Heart left ventricle (tissue), 16 donors: ENCODE measurements at regions not wholly inside any gene's neighbourhood (a gene's known extent, or its start where the extent isn't known, plus 50 kb on each side); places are given as distances from the start of the nearest gene placed in this dataset.

Source experiments
- ATAC-seq, 4 donors: fragments of 200-7000 bp; cut with Tn5 transposase; one replicate each; pipeline ENCODE4 v1.9.1; 2020 to 2022; ENCODE audit warnings: moderate library complexity in 4 of 4, mild to moderate bottlenecking in 3 of 4, moderate number of reproducible peaks in 1 of 4
- DNase-seq, 5 donors: peaks; one replicate each; pipeline ENCODE4 v3.0.0-alpha.2; 2020
- H3K27ac ChIP-seq, 12 donors: fragments of 200-600 bp; sonication (generic) in 4 of 12; one replicate each; pipeline versions ENCODE4 v1.5.0 to v1.8.0; 2016 to 2022; ENCODE audit warnings: mild to moderate bottlenecking in 2 of 12
- H3K27me3 ChIP-seq, 9 donors: fragments of 200-600 bp; sonication (generic) in 2 of 9; one replicate each; pipeline versions ENCODE4 v1.5.1 to v1.8.0; 2016 to 2022; ENCODE audit warnings: mild to moderate bottlenecking in 3 of 9
- H3K36me3 ChIP-seq, 9 donors: fragments of 200-600 bp; sonication (generic) in 2 of 9; one replicate each; pipeline versions ENCODE4 v1.5.0 to v1.8.0; 2018 to 2022; ENCODE audit warnings: mild to moderate bottlenecking in 2 of 9
- H3K4me1 ChIP-seq, 12 donors: fragments of 200-600 bp; sonication (generic) in 4 of 12; one replicate each; pipeline versions ENCODE4 v1.5.0 to v1.8.0; 2016 to 2022; ENCODE audit warnings: mild to moderate bottlenecking in 3 of 12
- H3K4me3 ChIP-seq, 12 donors: fragments of 200-600 bp; sonication (generic) in 4 of 12; one replicate each; pipeline versions ENCODE4 v1.5.0 to v1.8.0; 2017 to 2022; ENCODE audit warnings: mild to moderate bottlenecking in 9 of 12, moderate library complexity in 4 of 12
- H3K9me3 ChIP-seq, 12 donors: fragments of 200-600 bp; sonication (generic) in 4 of 12; one replicate each; pipeline versions ENCODE4 v1.5.0 to v1.8.0; 2016 to 2022; ENCODE audit warnings: mild to moderate bottlenecking in 1 of 12
- CTCF ChIP-seq, 12 donors: fragments of 200-600 bp; sonication (generic) in 4 of 12; IDR thresholded peaks; one replicate each; pipeline versions ENCODE4 v1.5.0 to v1.8.0; 2018 to 2022; ENCODE audit warnings: antibody characterized with exemption in 12 of 12, mild to moderate bottlenecking in 5 of 12
- POLR2A ChIP-seq, 2 donors: fragments of 450-650 bp; IDR thresholded peaks; one replicate each; pipeline ENCODE4 v1.6.1; 2017; ENCODE audit warnings: antibody characterized with exemption in 2 of 2, mild to moderate bottlenecking in 2 of 2, moderate library complexity in 2 of 2
- WGBS, 4 donors: extraction: QIAGEN DNeasy Blood & Tissue Kit in 2 of 4; methylation state at CpG; one replicate each; pipeline versions ENCODE4 v1.1.5 to v1.1.7; 2013 to 2018; 5-methylcytosine and 5-hydroxymethylcytosine counted together
- intact Hi-C, 10 donors: fragments of 100-400 bp; cut with DNase I; formaldehyde crosslinking; loops; one replicate each; pipeline versions ENCODE4 v1.11.1 to v1.14.2; 2022
- donor health status: ischemic (EF 13 %, LVEDD 7.1; RV severe dilation, severe dysfunction).
- donor health status: healthy with polysubstance abuse.
- donor health status: DM: no; HTN: yes; CAD: no.
- donor health status: DM: no; HTN: no; CAD: no.
- donor health status: ischemic (EF 25% LVEDD 6.9; RV normal size, moderate dysfunction).
- donor health status: ischemic (EF 25% LVEDD 5.7; RV mildly dilated, moderate dysfunction).
- donor health status: healthy.
- donor health status: DM: yes; HTN: yes; CAD: no.
- donor health status: ischemic (EF 35%, LVEDD 5.7; RV mildly dilated, moderate dysfunction).
- donor health status: nonischemic (EF 11% LVEDD 7.7; RV severe dilation, severe dysfunction).
- donor health status: DM: yes; HTN: yes; CAD: no.
- donor health status: PGD.
- donor health status: ischemic (EF 29% LVEDD 5.4; RV normal size, mild dysfunction).
- donor health status: nonischemic (EF 23%, LVEDD 6.1; RV moderate dilation, normal function).

GRCh38 chr5:88092958-88093605 lies 175.6 kb downstream of the TMEM161B start:
- H3K9me3 ChIP-seq, result no peaks in the 10 kb centered on the region
- no peak overlapping the region for H3K4me3 ChIP-seq
- 32 to 43% (median 35%) methylated on average over 4 of the region's 4 CpGs for WGBS, 4 donors
- H3K4me1 ChIP-seq, result no peaks in the 10 kb centered on the region
- no peak for DNase-seq
- no peaks in the 10 kb centered on the region for H3K36me3 ChIP-seq
- no peak for ATAC-seq
- no peak for TF ChIP-seq CTCF (IDR thresholded peaks at IDR 0.05)
- no peak for TF ChIP-seq POLR2A (IDR thresholded peaks at IDR 0.05)
- H3K27ac ChIP-seq, result no peak overlapping the region
- intact Hi-C loops, result no loop called here
- H3K27me3 ChIP-seq, result no peaks in the 10 kb centered on the region

- no peaks in the 10 kb centered on the region for H3K36me3 ChIP-seq
- no peaks in the 10 kb centered on the region for H3K27me3 ChIP-seq
- DNase-seq (no peak), ATAC-seq (no peak)
- H3K4me3 ChIP-seq, result no peak overlapping the region
- WGBS, 4 donors, result 45 to 70% (median 66%) methylated on average over 1 of the region's 1 CpG
- no peaks in the 10 kb centered on the region for H3K9me3 ChIP-seq
- TF ChIP-seq POLR2A (IDR thresholded peaks at IDR 0.05), result no peak
- no peak for TF ChIP-seq CTCF (IDR thresholded peaks at IDR 0.05)
- intact Hi-C loops, result no loop called here
- H3K4me1 ChIP-seq, result no peaks in the 10 kb centered on the region
- H3K27ac ChIP-seq, result no peak overlapping the region
Observed at GRCh38 chr5:88092358-88092757, 176.3 kb downstream of the TMEM161B start.

GRCh38 chr5:88090506-88090905 lies 178.1 kb downstream of the TMEM161B start:
- intact Hi-C loops, result no loop called here
- TF ChIP-seq CTCF (IDR thresholded peaks at IDR 0.05), result no peak
- no peak for TF ChIP-seq POLR2A (IDR thresholded peaks at IDR 0.05)
- Histone ChIP-seq H3K27me3 (no peaks in the 10 kb centered on the region), H3K4me1 (no peaks in the 10 kb centered on the region), H3K27ac (no peak overlapping the region), H3K4me3 (no peak overlapping the region), H3K36me3 (no peaks in the 10 kb centered on the region), H3K9me3 (no peaks in the 10 kb centered on the region)
- 83 to 90% (median 86%) methylated on average over 2 of the region's 2 CpGs for WGBS, 4 donors
- ATAC-seq (no peak), DNase-seq (no peak)

GRCh38 chr5:88089719-88090390 lies 178.8 kb downstream of the TMEM161B start:
- no peaks in the 10 kb centered on the region for H3K4me1 ChIP-seq
- no peak overlapping the region for H3K4me3 ChIP-seq
- H3K9me3 ChIP-seq, result no peaks in the 10 kb centered on the region
- ATAC-seq, result no peak
- no peaks in the 10 kb centered on the region for H3K36me3 ChIP-seq
- no peak overlapping the region for H3K27ac ChIP-seq
- intact Hi-C loops, result no loop called here
- peaks cover 0 to 1% (median 0%) of the 10 kb centered on the region in 9 donors for H3K27me3 ChIP-seq
- no peak for TF ChIP-seq CTCF (IDR thresholded peaks at IDR 0.05)
- no peak for DNase-seq
- 71 to 80% (median 72%) methylated on average over 7 of the region's 7 CpGs for WGBS, 4 donors
